ENCODE measurements at regions not wholly inside any gene's neighbourhood (a gene's known extent, or its start where the extent isn't known, plus 50 kb on each side); places are given as distances from the start of the nearest gene placed in this dataset.

- Histone ChIP-seq H3K4me1 (ENCODE audit: insufficient read depth, low read length) (no peaks in the 10 kb centered on the region), H3K4me3 (ENCODE audit: low read length) (no peak overlapping the region), H3K27ac (ENCODE audit: low read depth, low read length) (no peak overlapping the region), H3K27me3 (ENCODE audit: insufficient read depth, low read length, poor library complexity, severe bottlenecking) (no peaks in the 10 kb centered on the region), H3K36me3 (ENCODE audit: insufficient read depth, low read length) (no peaks in the 10 kb centered on the region), H3K9me3 (ENCODE audit: low read length) (no peaks in the 10 kb centered on the region)
- H3K4me1 Mint-ChIP-seq = no peaks in the 10 kb centered on the region
- no peak overlapping the region for H3K27ac Mint-ChIP-seq
- H3K4me3 Mint-ChIP-seq = no peak overlapping the region
- CTCF ChIA-PET = no interaction called here
- no peak for DNase-seq
- POLR2A ChIA-PET = no interaction called here
- H3K27me3 Mint-ChIP-seq = peaks cover 0 to 2% of the 10 kb centered on the region in 2 donors
- H3K9me3 Mint-ChIP-seq = peaks cover 0 to 5% (median 0%) of the 10 kb centered on the region in 5 donors
- no peaks in the 10 kb centered on the region for H3K36me3 Mint-ChIP-seq
These were observed 881.1 kb upstream of the POU3F4 start for GRCh38 chrX:82626978-82627377.

GRCh38 chrX:82627568-82627967, 880.5 kb upstream of the POU3F4 start:
- H3K27me3 Mint-ChIP-seq = peaks cover 0 to under 1% of the 10 kb centered on the region in 2 donors
- H3K27ac Mint-ChIP-seq = no peak overlapping the region
- no peaks in the 10 kb centered on the region for H3K9me3 ChIP-seq (ENCODE audit: low read length)
- no peak overlapping the region for H3K27ac ChIP-seq (ENCODE audit: low read depth, low read length)
- H3K27me3 ChIP-seq (ENCODE audit: insufficient read depth, low read length, poor library complexity, severe bottlenecking) = no peaks in the 10 kb centered on the region
- no peaks in the 10 kb centered on the region for H3K36me3 Mint-ChIP-seq
- H3K4me1 ChIP-seq (ENCODE audit: insufficient read depth, low read length) = no peaks in the 10 kb centered on the region
- H3K4me3 ChIP-seq (ENCODE audit: low read length) = no peak overlapping the region
- H3K36me3 ChIP-seq (ENCODE audit: insufficient read depth, low read length) = no peaks in the 10 kb centered on the region
- H3K4me3 Mint-ChIP-seq = no peak overlapping the region
- no peak for DNase-seq
- ChIA-PET POLR2A (no interaction called here), CTCF (no interaction called here)
- H3K4me1 Mint-ChIP-seq = no peaks in the 10 kb centered on the region
- peaks cover 0 to 5% (median 0%) of the 10 kb centered on the region in 5 donors for H3K9me3 Mint-ChIP-seq

- H3K4me1 ChIP-seq (ENCODE audit: insufficient read depth, low read length) = no peaks in the 10 kb centered on the region
- H3K27ac ChIP-seq (ENCODE audit: low read depth, low read length) = no peak overlapping the region
- Mint-ChIP-seq H3K9me3 (peaks cover 0 to 6% (median 3%) of the 10 kb centered on the region in 5 donors), H3K36me3 (no peaks in the 10 kb centered on the region), H3K4me3 (no peak overlapping the region), H3K27me3 (peaks cover 0 to 1% of the 10 kb centered on the region in 2 donors), H3K4me1 (no peaks in the 10 kb centered on the region), H3K27ac (no peak overlapping the region)
- ChIA-PET CTCF (no interaction called here), POLR2A (no interaction called here)
- no peak for DNase-seq
- H3K27me3 ChIP-seq (ENCODE audit: insufficient read depth, low read length, poor library complexity, severe bottlenecking) = no peaks in the 10 kb centered on the region
- H3K4me3 ChIP-seq (ENCODE audit: low read length) = no peak overlapping the region
- H3K36me3 ChIP-seq (ENCODE audit: insufficient read depth, low read length) = no peaks in the 10 kb centered on the region
- H3K9me3 ChIP-seq (ENCODE audit: low read length) = no peaks in the 10 kb centered on the region
These were observed 860.0 kb upstream of the POU3F4 start for GRCh38 chrX:82648062-82648461.

GRCh38 chrX:82649645-82650044, 858.4 kb upstream of the POU3F4 start:
- POLR2A ChIA-PET = no interaction called here
- Mint-ChIP-seq H3K27ac (no peak overlapping the region), H3K4me1 (no peaks in the 10 kb centered on the region)

GRCh38 chrX:82658492-82658891, 849.6 kb upstream of the POU3F4 start:
- CTCF ChIA-PET = no interaction called here
- no peak for DNase-seq

More at GRCh38 chrX:82649645-82650044, 858.4 kb upstream of the POU3F4 start:
- Histone ChIP-seq H3K4me3 (ENCODE audit: low read length) (no peak overlapping the region), H3K4me1 (ENCODE audit: insufficient read depth, low read length) (no peaks in the 10 kb centered on the region), H3K27ac (ENCODE audit: low read depth, low read length) (no peak overlapping the region), H3K9me3 (ENCODE audit: low read length) (no peaks in the 10 kb centered on the region), H3K36me3 (ENCODE audit: insufficient read depth, low read length) (no peaks in the 10 kb centered on the region), H3K27me3 (ENCODE audit: insufficient read depth, low read length, poor library complexity, severe bottlenecking) (no peaks in the 10 kb centered on the region)
- Mint-ChIP-seq H3K36me3 (no peaks in the 10 kb centered on the region), H3K4me3 (peak overlapping the region in 1 of 7 donors; percentile 4), H3K9me3 (peaks cover 0 to 4% (median 1%) of the 10 kb centered on the region in 5 donors), H3K27me3 (peaks cover 0 to 1% of the 10 kb centered on the region in 2 donors)
- DNase-seq = no peak
- CTCF ChIA-PET = no interaction called here

GRCh38 chrX:82666355-82666754, 841.7 kb upstream of the POU3F4 start:
- H3K36me3 ChIP-seq (ENCODE audit: insufficient read depth, low read length) = no peaks in the 10 kb centered on the region
- no peak overlapping the region for H3K27ac ChIP-seq (ENCODE audit: low read depth, low read length)
- DNase-seq = no peak
- CTCF ChIA-PET = no interaction called here
- no peak overlapping the region for H3K4me3 ChIP-seq (ENCODE audit: low read length)
- Mint-ChIP-seq H3K9me3 (peaks cover 0 to 6% (median 0%) of the 10 kb centered on the region in 5 donors), H3K27me3 (no peaks in the 10 kb centered on the region), H3K4me1 (no peaks in the 10 kb centered on the region), H3K36me3 (no peaks in the 10 kb centered on the region), H3K27ac (no peak overlapping the region), H3K4me3 (no peak overlapping the region)
- no peaks in the 10 kb centered on the region for H3K9me3 ChIP-seq (ENCODE audit: low read length)
- H3K4me1 ChIP-seq (ENCODE audit: insufficient read depth, low read length) = no peaks in the 10 kb centered on the region
- no peaks in the 10 kb centered on the region for H3K27me3 ChIP-seq (ENCODE audit: insufficient read depth, low read length, poor library complexity, severe bottlenecking)
- POLR2A ChIA-PET = no interaction called here

More at GRCh38 chrX:82658492-82658891, 849.6 kb upstream of the POU3F4 start:
- Mint-ChIP-seq H3K27me3 (peaks cover 0 to 2% of the 10 kb centered on the region in 2 donors), H3K36me3 (no peaks in the 10 kb centered on the region), H3K4me1 (no peaks in the 10 kb centered on the region), H3K9me3 (no peaks in the 10 kb centered on the region), H3K4me3 (no peak overlapping the region), H3K27ac (no peak overlapping the region)
- H3K27me3 ChIP-seq (ENCODE audit: insufficient read depth, low read length, poor library complexity, severe bottlenecking) = no peaks in the 10 kb centered on the region
- H3K36me3 ChIP-seq (ENCODE audit: insufficient read depth, low read length) = no peaks in the 10 kb centered on the region
- no peak overlapping the region for H3K27ac ChIP-seq (ENCODE audit: low read depth, low read length)
- H3K9me3 ChIP-seq (ENCODE audit: low read length) = no peaks in the 10 kb centered on the region
- no peaks in the 10 kb centered on the region for H3K4me1 ChIP-seq (ENCODE audit: insufficient read depth, low read length)
- H3K4me3 ChIP-seq (ENCODE audit: low read length) = no peak overlapping the region
- POLR2A ChIA-PET = no interaction called here

- ChIA-PET POLR2A (no interaction called here), CTCF (interaction anchor here (1.3 kb wide), 1 partner anchor 13 kb away, joined by 3 read pairs; no protein-coding TSS in a partner anchor)
- no peaks in the 10 kb centered on the region for H3K36me3 Mint-ChIP-seq
- H3K27ac Mint-ChIP-seq = no peak overlapping the region
- Histone ChIP-seq H3K27me3 (ENCODE audit: insufficient read depth, low read length, poor library complexity, severe bottlenecking) (no peaks in the 10 kb centered on the region), H3K27ac (ENCODE audit: low read depth, low read length) (no peak overlapping the region), H3K9me3 (ENCODE audit: low read length) (no peaks in the 10 kb centered on the region), H3K4me1 (ENCODE audit: insufficient read depth, low read length) (no peaks in the 10 kb centered on the region), H3K4me3 (ENCODE audit: low read length) (no peak overlapping the region), H3K36me3 (ENCODE audit: insufficient read depth, low read length) (no peaks in the 10 kb centered on the region)
- H3K27me3 Mint-ChIP-seq = no peaks in the 10 kb centered on the region
- no peaks in the 10 kb centered on the region for H3K4me1 Mint-ChIP-seq
- DNase-seq = no peak
- no peak overlapping the region for H3K4me3 Mint-ChIP-seq
- no peaks in the 10 kb centered on the region for H3K9me3 Mint-ChIP-seq
These were observed 833.0 kb upstream of the POU3F4 start for GRCh38 chrX:82675104-82675503.

- Mint-ChIP-seq H3K27me3 (no peaks in the 10 kb centered on the region), H3K27ac (no peak overlapping the region), H3K4me3 (no peak overlapping the region), H3K9me3 (no peaks in the 10 kb centered on the region), H3K36me3 (no peaks in the 10 kb centered on the region), H3K4me1 (no peaks in the 10 kb centered on the region)
- ChIA-PET CTCF (interaction anchor here (1.2 kb wide), 1 partner anchor 718 kb away, joined by 7 read pairs; no protein-coding TSS in a partner anchor), POLR2A (no interaction called here)
- no peaks in the 10 kb centered on the region for H3K4me1 ChIP-seq (ENCODE audit: insufficient read depth, low read length)
- no peaks in the 10 kb centered on the region for H3K36me3 ChIP-seq (ENCODE audit: insufficient read depth, low read length)
- no peak overlapping the region for H3K27ac ChIP-seq (ENCODE audit: low read depth, low read length)
- DNase-seq = no peak
- no peaks in the 10 kb centered on the region for H3K9me3 ChIP-seq (ENCODE audit: low read length)
- H3K4me3 ChIP-seq (ENCODE audit: low read length) = no peak overlapping the region
- no peaks in the 10 kb centered on the region for H3K27me3 ChIP-seq (ENCODE audit: insufficient read depth, low read length, poor library complexity, severe bottlenecking)
These were observed 831.7 kb upstream of the POU3F4 start for GRCh38 chrX:82676386-82676785.

GRCh38 chrX:82677286-82677685, 830.8 kb upstream of the POU3F4 start:
- ChIA-PET POLR2A (no interaction called here), CTCF (no interaction called here)

More at GRCh38 chrX:82677286-82677685, 830.8 kb upstream of the POU3F4 start:
- Mint-ChIP-seq H3K27ac (no peak overlapping the region), H3K36me3 (no peaks in the 10 kb centered on the region), H3K4me3 (no peak overlapping the region), H3K27me3 (no peaks in the 10 kb centered on the region), H3K4me1 (no peaks in the 10 kb centered on the region), H3K9me3 (no peaks in the 10 kb centered on the region)
- no peak overlapping the region for H3K4me3 ChIP-seq (ENCODE audit: low read length)
- no peaks in the 10 kb centered on the region for H3K36me3 ChIP-seq (ENCODE audit: insufficient read depth, low read length)
- no peaks in the 10 kb centered on the region for H3K4me1 ChIP-seq (ENCODE audit: insufficient read depth, low read length)
- no peak for DNase-seq
- no peaks in the 10 kb centered on the region for H3K9me3 ChIP-seq (ENCODE audit: low read length)
- no peak overlapping the region for H3K27ac ChIP-seq (ENCODE audit: low read depth, low read length)
- H3K27me3 ChIP-seq (ENCODE audit: insufficient read depth, low read length, poor library complexity, severe bottlenecking) = no peaks in the 10 kb centered on the region
